ENCODE measurements at regions not wholly inside any gene's neighbourhood (a gene's known extent, or its start where the extent isn't known, plus 50 kb on each side); places are given as distances from the start of the nearest gene placed in this dataset.

- H3K4me1 ChIP-seq (ENCODE audit: control insufficient read depth in 5 of 5, insufficient read depth in 5 of 5, low read length in 5 of 5), result no peaks in the 10 kb centered on the region
- H3K9me3 ChIP-seq (ENCODE audit: control insufficient read depth in 4 of 4, insufficient read depth in 3 of 4, low read length in 3 of 4), result no peaks in the 10 kb centered on the region
- no peak overlapping the region for H3K27ac ChIP-seq (ENCODE audit: low read depth in 1 of 2, low read length in 1 of 2)
- TF ChIP-seq, protein P1, sequence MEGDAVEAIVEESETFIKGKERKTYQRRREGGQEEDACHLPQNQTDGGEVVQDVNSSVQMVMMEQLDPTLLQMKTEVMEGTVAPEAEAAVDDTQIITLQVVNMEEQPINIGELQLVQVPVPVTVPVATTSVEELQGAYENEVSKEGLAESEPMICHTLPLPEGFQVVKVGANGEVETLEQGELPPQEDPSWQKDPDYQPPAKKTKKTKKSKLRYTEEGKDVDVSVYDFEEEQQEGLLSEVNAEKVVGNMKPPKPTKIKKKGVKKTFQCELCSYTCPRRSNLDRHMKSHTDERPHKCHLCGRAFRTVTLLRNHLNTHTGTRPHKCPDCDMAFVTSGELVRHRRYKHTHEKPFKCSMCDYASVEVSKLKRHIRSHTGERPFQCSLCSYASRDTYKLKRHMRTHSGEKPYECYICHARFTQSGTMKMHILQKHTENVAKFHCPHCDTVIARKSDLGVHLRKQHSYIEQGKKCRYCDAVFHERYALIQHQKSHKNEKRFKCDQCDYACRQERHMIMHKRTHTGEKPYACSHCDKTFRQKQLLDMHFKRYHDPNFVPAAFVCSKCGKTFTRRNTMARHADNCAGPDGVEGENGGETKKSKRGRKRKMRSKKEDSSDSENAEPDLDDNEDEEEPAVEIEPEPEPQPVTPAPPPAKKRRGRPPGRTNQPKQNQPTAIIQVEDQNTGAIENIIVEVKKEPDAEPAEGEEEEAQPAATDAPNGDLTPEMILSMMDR (IDR thresholded peaks at IDR 0.05; ENCODE audit: control extremely low read depth, extremely low read depth), result no peak
- DNase-seq, result no peak
- 55 to 59% methylated on average over 3 of the region's 3 CpGs for WGBS, 2 donors
- no peaks in the 10 kb centered on the region for H3K27me3 ChIP-seq (ENCODE audit: control insufficient read depth in 3 of 3, insufficient read depth in 3 of 3, low read length in 2 of 3)
- no peak overlapping the region for H3K9ac ChIP-seq (ENCODE audit: insufficient read depth in 1 of 2, low read length in 2 of 2)
- H3K4me3 ChIP-seq, result no peak overlapping the region
- ATAC-seq (ENCODE audit: insufficient read depth, low FRiP score), result no peak
- no peaks in the 10 kb centered on the region for H3K36me3 ChIP-seq (ENCODE audit: control insufficient read depth in 4 of 4, insufficient read depth in 4 of 4, low read length in 4 of 4)
Measured at GRCh38 chr6:95830859-95831557, 184.8 kb upstream of the FUT9 start.

- Histone ChIP-seq H3K27ac (ENCODE audit: low read depth in 1 of 2, low read length in 1 of 2) (no peak overlapping the region), H3K9ac (ENCODE audit: insufficient read depth in 1 of 2, low read length in 2 of 2) (no peak overlapping the region), H3K27me3 (ENCODE audit: control insufficient read depth in 3 of 3, insufficient read depth in 3 of 3, low read length in 2 of 3) (no peaks in the 10 kb centered on the region), H3K36me3 (ENCODE audit: control insufficient read depth in 4 of 4, insufficient read depth in 4 of 4, low read length in 4 of 4) (no peaks in the 10 kb centered on the region), H3K4me3 (no peak overlapping the region), H3K4me1 (ENCODE audit: control insufficient read depth in 5 of 5, insufficient read depth in 5 of 5, low read length in 5 of 5) (no peaks in the 10 kb centered on the region), H3K9me3 (ENCODE audit: control insufficient read depth in 4 of 4, insufficient read depth in 3 of 4, low read length in 3 of 4) (no peaks in the 10 kb centered on the region)
- ATAC-seq (ENCODE audit: insufficient read depth, low FRiP score) (no peak), DNase-seq (no peak)
- TF ChIP-seq, protein P1 (IDR thresholded peaks at IDR 0.05; ENCODE audit: control extremely low read depth, extremely low read depth), result no peak
Measured at GRCh38 chr6:95837890-95838289, 177.9 kb upstream of the FUT9 start.

GRCh38 chr6:95841560-95841959, 174.2 kb upstream of the FUT9 start:
- H3K9me3 ChIP-seq (ENCODE audit: control insufficient read depth in 4 of 4, insufficient read depth in 3 of 4, low read length in 3 of 4), result no peaks in the 10 kb centered on the region
- no peaks in the 10 kb centered on the region for H3K27me3 ChIP-seq (ENCODE audit: control insufficient read depth in 3 of 3, insufficient read depth in 3 of 3, low read length in 2 of 3)
- no peak for DNase-seq
- H3K36me3 ChIP-seq (ENCODE audit: control insufficient read depth in 4 of 4, insufficient read depth in 4 of 4, low read length in 4 of 4), result no peaks in the 10 kb centered on the region
- TF ChIP-seq, protein P1 (IDR thresholded peaks at IDR 0.05; ENCODE audit: control extremely low read depth, extremely low read depth), result no peak
- no peaks in the 10 kb centered on the region for H3K4me1 ChIP-seq (ENCODE audit: control insufficient read depth in 5 of 5, insufficient read depth in 5 of 5, low read length in 5 of 5)
- no peak overlapping the region for H3K4me3 ChIP-seq
- H3K9ac ChIP-seq (ENCODE audit: insufficient read depth in 1 of 2, low read length in 2 of 2), result no peak overlapping the region
- ATAC-seq (ENCODE audit: insufficient read depth, low FRiP score), result no peak
- no peak overlapping the region for H3K27ac ChIP-seq (ENCODE audit: low read depth in 1 of 2, low read length in 1 of 2)

DNA sequence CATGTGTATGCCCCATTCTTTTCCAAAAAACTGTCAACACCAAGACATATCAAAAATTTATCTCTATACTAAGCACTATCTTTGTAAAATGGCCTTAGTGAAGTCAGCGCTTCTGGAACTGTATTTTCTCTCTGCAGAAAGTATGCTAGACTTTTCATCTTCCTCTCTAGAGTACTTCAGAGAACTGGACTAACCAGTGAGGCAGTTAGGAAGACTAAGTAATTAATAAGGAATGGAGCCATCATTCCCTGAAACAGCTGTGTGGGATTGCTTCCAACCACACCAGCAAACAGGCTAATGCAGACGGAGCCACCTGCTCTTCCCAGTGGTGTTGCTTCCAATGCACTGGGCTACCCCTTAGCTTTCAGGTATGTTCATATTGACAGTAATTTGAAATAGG, 169.1 kb upstream of the FUT9 start:
- Histone ChIP-seq H3K4me1 (ENCODE audit: control insufficient read depth in 5 of 5, insufficient read depth in 5 of 5, low read length in 5 of 5) (no peaks in the 10 kb centered on the region), H3K9ac (ENCODE audit: insufficient read depth in 1 of 2, low read length in 2 of 2) (no peak overlapping the region), H3K4me3 (no peak overlapping the region), H3K9me3 (ENCODE audit: control insufficient read depth in 4 of 4, insufficient read depth in 3 of 4, low read length in 3 of 4) (no peaks in the 10 kb centered on the region), H3K27ac (ENCODE audit: low read depth in 1 of 2, low read length in 1 of 2) (no peak overlapping the region), H3K27me3 (ENCODE audit: control insufficient read depth in 3 of 3, insufficient read depth in 3 of 3, low read length in 2 of 3) (no peaks in the 10 kb centered on the region), H3K36me3 (ENCODE audit: control insufficient read depth in 4 of 4, insufficient read depth in 4 of 4, low read length in 4 of 4) (no peaks in the 10 kb centered on the region)
- 70 to 84% methylated on average over 2 of the region's 2 CpGs for WGBS, 2 donors
- DNase-seq (peak in 1 of 3 donors; percentile 3), ATAC-seq (ENCODE audit: insufficient read depth, low FRiP score) (no peak)
- TF ChIP-seq, protein P1 (IDR thresholded peaks at IDR 0.05; ENCODE audit: control extremely low read depth, extremely low read depth), result no peak

All from lung (tissue), 11 donors.